ENCODE measurements at regions not wholly inside any gene's neighbourhood (a gene's known extent, or its start where the extent isn't known, plus 50 kb on each side); places are given as distances from the start of the nearest gene placed in this dataset.

DNA sequence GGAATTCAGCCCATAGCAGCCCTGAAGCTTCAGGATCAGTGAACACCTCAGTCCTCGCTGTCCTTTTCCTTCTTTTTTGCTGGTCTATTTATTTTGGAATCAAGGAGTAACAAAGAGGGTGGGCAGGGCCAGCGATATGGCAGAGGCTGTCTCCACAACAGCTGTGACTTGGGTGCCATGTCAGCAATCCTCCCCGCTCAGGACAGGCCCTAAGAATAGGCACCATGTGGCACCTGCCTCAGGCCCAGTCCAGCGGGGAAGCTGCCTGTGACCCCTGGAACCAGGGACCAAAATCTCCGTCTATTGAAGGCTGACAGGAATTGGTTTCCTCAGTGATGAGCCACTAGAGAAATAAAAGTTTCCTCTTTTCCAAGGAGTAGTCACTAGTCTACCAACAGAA is 58.6 kb upstream of the TNR start:
- TF ChIP-seq POLR2AphosphoS5 (IDR thresholded peaks at IDR 0.05) (no peak), POLR2A (IDR thresholded peaks at IDR 0.05) (no peak), EP300 (IDR thresholded peaks at IDR 0.05) (no peak)
- TF ChIP-seq, protein P1, sequence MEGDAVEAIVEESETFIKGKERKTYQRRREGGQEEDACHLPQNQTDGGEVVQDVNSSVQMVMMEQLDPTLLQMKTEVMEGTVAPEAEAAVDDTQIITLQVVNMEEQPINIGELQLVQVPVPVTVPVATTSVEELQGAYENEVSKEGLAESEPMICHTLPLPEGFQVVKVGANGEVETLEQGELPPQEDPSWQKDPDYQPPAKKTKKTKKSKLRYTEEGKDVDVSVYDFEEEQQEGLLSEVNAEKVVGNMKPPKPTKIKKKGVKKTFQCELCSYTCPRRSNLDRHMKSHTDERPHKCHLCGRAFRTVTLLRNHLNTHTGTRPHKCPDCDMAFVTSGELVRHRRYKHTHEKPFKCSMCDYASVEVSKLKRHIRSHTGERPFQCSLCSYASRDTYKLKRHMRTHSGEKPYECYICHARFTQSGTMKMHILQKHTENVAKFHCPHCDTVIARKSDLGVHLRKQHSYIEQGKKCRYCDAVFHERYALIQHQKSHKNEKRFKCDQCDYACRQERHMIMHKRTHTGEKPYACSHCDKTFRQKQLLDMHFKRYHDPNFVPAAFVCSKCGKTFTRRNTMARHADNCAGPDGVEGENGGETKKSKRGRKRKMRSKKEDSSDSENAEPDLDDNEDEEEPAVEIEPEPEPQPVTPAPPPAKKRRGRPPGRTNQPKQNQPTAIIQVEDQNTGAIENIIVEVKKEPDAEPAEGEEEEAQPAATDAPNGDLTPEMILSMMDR (IDR thresholded peaks at IDR 0.05) = no peak
- DNase-seq (no peak), ATAC-seq (ENCODE audit: low FRiP score in 2 of 2) (no peak)
- Histone ChIP-seq H3K4me3 (no peak overlapping the region), H3K9me3 (no peaks in the 10 kb centered on the region), H3K4me1 (no peaks in the 10 kb centered on the region), H3K27me3 (no peaks in the 10 kb centered on the region), H3K27ac (no peak overlapping the region), H3K36me3 (no peaks in the 10 kb centered on the region)
- 71 to 81% methylated on average over 5 of the region's 5 CpGs for WGBS, 2 donors

DNA sequence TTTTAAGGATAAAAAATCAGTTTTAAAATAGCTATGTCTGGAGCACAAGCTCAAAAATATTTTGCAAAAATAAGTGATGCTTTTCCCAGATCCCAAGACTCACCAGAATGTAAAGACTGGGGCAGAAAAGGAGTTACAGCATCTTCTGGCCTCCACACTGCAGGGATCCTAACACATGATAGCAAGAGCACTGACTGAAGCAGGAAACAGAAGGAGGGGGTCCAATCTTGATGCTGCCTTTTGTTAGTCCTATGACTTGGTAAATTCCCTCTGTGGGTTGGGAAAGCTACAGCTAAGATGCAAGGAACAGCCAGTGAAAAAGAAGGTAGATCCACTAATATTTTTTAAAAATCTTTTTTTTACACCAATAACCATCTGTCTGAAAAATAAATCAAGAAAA is 54.2 kb upstream of the TNR start:
- H3K27ac ChIP-seq = no peak overlapping the region
- no peak overlapping the region for H3K4me3 ChIP-seq
- TF ChIP-seq POLR2A (IDR thresholded peaks at IDR 0.05) (no peak), POLR2AphosphoS5 (IDR thresholded peaks at IDR 0.05) (no peak), EP300 (IDR thresholded peaks at IDR 0.05) (no peak)
- TF ChIP-seq, protein P1 (IDR thresholded peaks at IDR 0.05) = no peak
- no peaks in the 10 kb centered on the region for H3K36me3 ChIP-seq
- H3K4me1 ChIP-seq = no peaks in the 10 kb centered on the region
- DNase-seq (no peak), ATAC-seq (ENCODE audit: low FRiP score in 2 of 2) (no peak)
- no peaks in the 10 kb centered on the region for H3K9me3 ChIP-seq
- no peaks in the 10 kb centered on the region for H3K27me3 ChIP-seq

DNA sequence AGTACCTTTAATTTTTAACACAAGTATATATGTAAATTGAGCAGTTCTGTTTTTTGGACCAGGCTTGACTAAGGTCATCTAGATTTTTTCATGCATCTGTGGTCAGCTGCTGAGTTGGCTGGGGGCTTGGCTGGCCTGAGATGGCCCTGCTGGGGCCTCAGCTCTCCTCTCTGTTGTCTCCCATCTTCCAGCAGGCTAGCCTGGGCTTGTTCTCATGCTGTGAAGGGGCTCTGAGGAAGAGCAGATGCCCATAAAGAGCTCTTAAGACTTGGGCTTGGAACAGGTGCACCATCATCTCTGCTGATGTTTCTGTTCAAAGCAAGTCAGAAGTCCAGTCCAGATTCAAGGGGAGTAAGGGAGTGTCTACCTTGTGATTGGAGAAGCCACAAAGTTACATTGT is 51.2 kb upstream of the TNR start:
- Histone ChIP-seq H3K27ac (no peak overlapping the region), H3K4me3 (no peak overlapping the region), H3K9me3 (no peaks in the 10 kb centered on the region), H3K27me3 (no peaks in the 10 kb centered on the region), H3K4me1 (no peaks in the 10 kb centered on the region), H3K36me3 (no peaks in the 10 kb centered on the region)
- DNase-seq (no peak), ATAC-seq (ENCODE audit: low FRiP score in 2 of 2) (no peak)
- TF ChIP-seq POLR2A (IDR thresholded peaks at IDR 0.05) (no peak), POLR2AphosphoS5 (IDR thresholded peaks at IDR 0.05) (no peak), EP300 (IDR thresholded peaks at IDR 0.05) (no peak)
- TF ChIP-seq, protein P1 (IDR thresholded peaks at IDR 0.05) = no peak

DNA sequence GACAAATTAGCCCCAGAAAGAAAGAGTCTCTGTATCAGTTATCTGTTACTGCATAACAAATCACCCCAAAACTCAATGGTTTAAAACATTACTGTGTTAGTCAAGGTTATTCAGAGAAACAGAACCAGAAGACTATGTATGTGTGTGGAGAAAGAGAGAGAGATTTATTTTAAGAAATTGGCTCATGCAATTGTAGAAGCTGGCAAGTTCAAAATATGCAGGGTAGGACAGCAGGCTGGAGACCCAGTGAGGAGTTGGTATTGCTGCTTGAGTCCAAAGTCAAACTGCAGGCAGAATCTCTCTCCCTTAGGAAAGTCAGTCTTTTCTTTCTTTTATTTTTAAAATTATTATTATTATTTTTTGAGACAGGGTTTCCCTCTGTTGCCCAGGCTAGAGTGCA is 50.2 kb upstream of the TNR start:
- ATAC-seq (ENCODE audit: low FRiP score in 2 of 2) = no peak
- no peak for DNase-seq
- H3K9me3 ChIP-seq = no peaks in the 10 kb centered on the region
- H3K4me3 ChIP-seq = no peak overlapping the region
- H3K27me3 ChIP-seq = no peaks in the 10 kb centered on the region
- no peak overlapping the region for H3K27ac ChIP-seq
- H3K36me3 ChIP-seq = no peaks in the 10 kb centered on the region
- no peak for TF ChIP-seq EP300 (IDR thresholded peaks at IDR 0.05)
- no peak for TF ChIP-seq POLR2AphosphoS5 (IDR thresholded peaks at IDR 0.05)
- no peak for TF ChIP-seq POLR2A (IDR thresholded peaks at IDR 0.05)
- H3K4me1 ChIP-seq = no peaks in the 10 kb centered on the region
